GM06990 (cell line): ENCODE measurements at regions not wholly inside any gene's neighbourhood (a gene's known extent, or its start where the extent isn't known, plus 50 kb on each side); places are given as distances from the start of the nearest gene placed in this dataset.

Source experiments
- DNase-seq: peaks from one replicate; pipeline ENCODE4 v3.0.0-alpha.2; 2011; ENCODE audit not compliant: insufficient read length; ENCODE audit errors: extremely low read depth
- H3K27me3 ChIP-seq: replicated peaks from 2 replicates; pipeline ENCODE4 v1.6.0; 2011; ENCODE audit warnings: low read length; ENCODE audit not compliant: control insufficient read depth, insufficient read depth
- H3K36me3 ChIP-seq: 2 replicates; pipeline ENCODE4 v1.5.1; 2011; ENCODE audit warnings: low read length; ENCODE audit not compliant: control insufficient read depth, insufficient read depth
- H3K4me3 ChIP-seq: replicated peaks from 2 replicates; pipeline ENCODE4 v1.5.1; 2011; ENCODE audit warnings: low read depth, mild to moderate bottlenecking, control low read depth, low read length
- CTCF ChIP-seq: IDR thresholded peaks from 2 replicates; pipeline ENCODE4 v1.5.1; 2011; ENCODE audit warnings: low read length, control low read depth, mild to moderate bottlenecking, inconsistent platforms; ENCODE audit not compliant: insufficient read depth, poor library complexity, severe bottlenecking

GRCh38 chr4:165787516-165788274 lies 85.3 kb upstream of the TLL1 start:
- no peak for DNase-seq
- H3K4me3 ChIP-seq = no peak overlapping the region
- TF ChIP-seq CTCF = no peak
- no peaks in the 10 kb centered on the region for H3K36me3 ChIP-seq
- H3K27me3 ChIP-seq = no peaks in the 10 kb centered on the region

GRCh38 chr4:165788686-165789463 lies 84.2 kb upstream of the TLL1 start:
- H3K36me3 ChIP-seq = no peaks in the 10 kb centered on the region
- DNase-seq = no peak
- no peak overlapping the region for H3K4me3 ChIP-seq
- no peaks in the 10 kb centered on the region for H3K27me3 ChIP-seq
- no peak for TF ChIP-seq CTCF

- DNase-seq = no peak
- no peaks in the 10 kb centered on the region for H3K27me3 ChIP-seq
- no peak overlapping the region for H3K4me3 ChIP-seq
- no peaks in the 10 kb centered on the region for H3K36me3 ChIP-seq
- TF ChIP-seq CTCF = no peak
Measured at GRCh38 chr4:165793236-165793635, 79.8 kb upstream of the TLL1 start.

GRCh38 chr4:165794834-165795233 lies 78.2 kb upstream of the TLL1 start:
- Histone ChIP-seq H3K27me3 (no peaks in the 10 kb centered on the region), H3K4me3 (no peak overlapping the region), H3K36me3 (no peaks in the 10 kb centered on the region)
- DNase-seq = no peak
- TF ChIP-seq CTCF = no peak

GRCh38 chr4:165799384-165799815 lies 73.6 kb upstream of the TLL1 start:
- no peaks in the 10 kb centered on the region for H3K36me3 ChIP-seq
- no peaks in the 10 kb centered on the region for H3K27me3 ChIP-seq
- TF ChIP-seq CTCF = no peak
- H3K4me3 ChIP-seq = no peak overlapping the region
- DNase-seq = no peak
